ENCODE measurements at regions not wholly inside any gene's neighbourhood (a gene's known extent, or its start where the extent isn't known, plus 50 kb on each side); places are given as distances from the start of the nearest gene placed in this dataset.

DNA sequence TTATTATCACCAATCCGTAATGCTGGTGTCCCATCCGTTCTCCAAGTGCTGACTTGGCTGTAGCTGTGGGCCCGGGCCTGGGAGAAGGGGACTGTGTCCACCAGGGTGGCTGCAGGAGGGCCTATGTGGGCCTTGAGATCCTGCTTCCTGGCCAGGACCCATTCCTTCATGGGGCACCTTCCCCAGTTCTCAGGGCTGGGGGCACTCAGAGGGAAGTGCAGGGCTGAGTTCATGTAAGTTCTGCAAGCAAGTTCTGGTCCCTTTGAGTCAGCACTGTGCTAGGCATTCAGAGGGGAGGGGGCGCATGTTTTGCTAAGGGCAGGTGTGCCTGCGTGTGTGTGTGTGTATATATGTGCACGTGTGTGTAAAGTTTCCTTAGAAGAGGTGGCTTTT lies 94.0 kb downstream of the GLI2 start:
- TF ChIP-seq AGO2 (optimal IDR thresholded peaks at IDR 0.05; ENCODE audit: low read depth, low read length) (no peak), ZNF562 (CRISPR knock-in tag; IDR thresholded peaks at IDR 0.05; ENCODE audit: borderline replicate concordance) (no peak), ZNF124 (CRISPR knock-in tag; IDR thresholded peaks at IDR 0.05) (no peak), CEBPB (IDR thresholded peaks at IDR 0.05; ENCODE audit: borderline replicate concordance, low read depth, low read length) (no peak)
- TF ChIP-seq, protein P1, sequence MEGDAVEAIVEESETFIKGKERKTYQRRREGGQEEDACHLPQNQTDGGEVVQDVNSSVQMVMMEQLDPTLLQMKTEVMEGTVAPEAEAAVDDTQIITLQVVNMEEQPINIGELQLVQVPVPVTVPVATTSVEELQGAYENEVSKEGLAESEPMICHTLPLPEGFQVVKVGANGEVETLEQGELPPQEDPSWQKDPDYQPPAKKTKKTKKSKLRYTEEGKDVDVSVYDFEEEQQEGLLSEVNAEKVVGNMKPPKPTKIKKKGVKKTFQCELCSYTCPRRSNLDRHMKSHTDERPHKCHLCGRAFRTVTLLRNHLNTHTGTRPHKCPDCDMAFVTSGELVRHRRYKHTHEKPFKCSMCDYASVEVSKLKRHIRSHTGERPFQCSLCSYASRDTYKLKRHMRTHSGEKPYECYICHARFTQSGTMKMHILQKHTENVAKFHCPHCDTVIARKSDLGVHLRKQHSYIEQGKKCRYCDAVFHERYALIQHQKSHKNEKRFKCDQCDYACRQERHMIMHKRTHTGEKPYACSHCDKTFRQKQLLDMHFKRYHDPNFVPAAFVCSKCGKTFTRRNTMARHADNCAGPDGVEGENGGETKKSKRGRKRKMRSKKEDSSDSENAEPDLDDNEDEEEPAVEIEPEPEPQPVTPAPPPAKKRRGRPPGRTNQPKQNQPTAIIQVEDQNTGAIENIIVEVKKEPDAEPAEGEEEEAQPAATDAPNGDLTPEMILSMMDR (CRISPR knock-in tag; IDR thresholded peaks at IDR 0.05) = no peak
- TF ChIP-seq, protein P2, sequence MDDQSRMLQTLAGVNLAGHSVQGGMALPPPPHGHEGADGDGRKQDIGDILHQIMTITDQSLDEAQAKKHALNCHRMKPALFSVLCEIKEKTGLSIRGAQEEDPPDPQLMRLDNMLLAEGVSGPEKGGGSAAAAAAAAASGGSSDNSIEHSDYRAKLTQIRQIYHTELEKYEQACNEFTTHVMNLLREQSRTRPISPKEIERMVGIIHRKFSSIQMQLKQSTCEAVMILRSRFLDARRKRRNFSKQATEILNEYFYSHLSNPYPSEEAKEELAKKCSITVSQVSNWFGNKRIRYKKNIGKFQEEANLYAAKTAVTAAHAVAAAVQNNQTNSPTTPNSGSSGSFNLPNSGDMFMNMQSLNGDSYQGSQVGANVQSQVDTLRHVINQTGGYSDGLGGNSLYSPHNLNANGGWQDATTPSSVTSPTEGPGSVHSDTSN (CRISPR knock-in tag; IDR thresholded peaks at IDR 0.05; ENCODE audit: borderline replicate concordance) = no peak

Data from HepG2 (cell line).